ENCODE measurements at regions not wholly inside any gene's neighbourhood (a gene's known extent, or its start where the extent isn't known, plus 50 kb on each side); places are given as distances from the start of the nearest gene placed in this dataset.
"Not testable (repeated sequence)": the region's sequence is repeated elsewhere in the genome, so short reads cannot be mapped to it uniquely, and the experiment has no call there.

DNA sequence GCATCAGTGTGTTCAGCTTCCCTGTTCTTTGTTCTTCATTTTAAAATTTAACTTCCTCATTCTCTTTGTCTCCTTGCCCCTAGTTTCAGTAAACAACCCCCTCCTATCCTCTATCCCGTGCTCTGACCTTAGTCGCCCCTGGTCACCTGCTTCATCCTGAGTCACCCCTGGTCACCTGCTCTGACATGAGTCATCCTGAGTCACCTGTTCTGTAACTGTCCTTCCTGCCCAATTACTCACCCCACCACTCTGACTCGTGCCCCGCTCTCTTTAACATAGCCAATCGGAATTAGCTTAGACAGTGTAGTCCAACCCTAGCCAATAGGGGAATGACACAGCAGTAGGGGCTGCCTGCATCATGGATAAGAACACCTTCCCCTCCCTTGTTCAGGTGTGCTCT lies 65.6 kb upstream of the MRGPRE start:
- not testable (repeated sequence) for TF ChIP-seq GATA2 (IDR thresholded peaks at IDR 0.05; ENCODE audit: insufficient read depth, insufficient read length, low read depth, low read length); POLR2A (IDR thresholded peaks at IDR 0.05; ENCODE audit: low read depth, low read length); POLR2AphosphoS5 (IDR thresholded peaks at IDR 0.05; ENCODE audit: insufficient read depth, low read depth, low read length); EZH2 (IDR thresholded peaks at IDR 0.05; ENCODE audit: borderline replicate concordance, low read depth, low read length, severe bottlenecking); FOS (IDR thresholded peaks at IDR 0.05; ENCODE audit: borderline replicate concordance, insufficient read depth, low read length); MYC (IDR thresholded peaks at IDR 0.05; ENCODE audit: low read depth, low read length); JUN (IDR thresholded peaks at IDR 0.05; ENCODE audit: borderline replicate concordance, insufficient read depth, insufficient read length, low read depth)
- TF ChIP-seq, protein P1, sequence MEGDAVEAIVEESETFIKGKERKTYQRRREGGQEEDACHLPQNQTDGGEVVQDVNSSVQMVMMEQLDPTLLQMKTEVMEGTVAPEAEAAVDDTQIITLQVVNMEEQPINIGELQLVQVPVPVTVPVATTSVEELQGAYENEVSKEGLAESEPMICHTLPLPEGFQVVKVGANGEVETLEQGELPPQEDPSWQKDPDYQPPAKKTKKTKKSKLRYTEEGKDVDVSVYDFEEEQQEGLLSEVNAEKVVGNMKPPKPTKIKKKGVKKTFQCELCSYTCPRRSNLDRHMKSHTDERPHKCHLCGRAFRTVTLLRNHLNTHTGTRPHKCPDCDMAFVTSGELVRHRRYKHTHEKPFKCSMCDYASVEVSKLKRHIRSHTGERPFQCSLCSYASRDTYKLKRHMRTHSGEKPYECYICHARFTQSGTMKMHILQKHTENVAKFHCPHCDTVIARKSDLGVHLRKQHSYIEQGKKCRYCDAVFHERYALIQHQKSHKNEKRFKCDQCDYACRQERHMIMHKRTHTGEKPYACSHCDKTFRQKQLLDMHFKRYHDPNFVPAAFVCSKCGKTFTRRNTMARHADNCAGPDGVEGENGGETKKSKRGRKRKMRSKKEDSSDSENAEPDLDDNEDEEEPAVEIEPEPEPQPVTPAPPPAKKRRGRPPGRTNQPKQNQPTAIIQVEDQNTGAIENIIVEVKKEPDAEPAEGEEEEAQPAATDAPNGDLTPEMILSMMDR (IDR thresholded peaks at IDR 0.05; ENCODE audit: extremely low read depth in 1 of 2, insufficient read depth in 1 of 2, low read depth in 1 of 2, low read length in 2 of 2) = not testable (repeated sequence)
- TF ChIP-seq, protein P2, sequence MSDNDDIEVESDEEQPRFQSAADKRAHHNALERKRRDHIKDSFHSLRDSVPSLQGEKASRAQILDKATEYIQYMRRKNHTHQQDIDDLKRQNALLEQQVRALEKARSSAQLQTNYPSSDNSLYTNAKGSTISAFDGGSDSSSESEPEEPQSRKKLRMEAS (IDR thresholded peaks at IDR 0.05; ENCODE audit: insufficient read depth, insufficient read length) = not testable (repeated sequence)
